CD14-positive monocyte (primary cell): ENCODE measurements at regions not wholly inside any gene's neighbourhood (a gene's known extent, or its start where the extent isn't known, plus 50 kb on each side); places are given as distances from the start of the nearest gene placed in this dataset.

ENCODE experiments used
- DNase-seq, 3 donors: peaks; one replicate each; pipeline ENCODE4 v3.0.0-alpha.2; 2011 to 2022
- H2AFZ ChIP-seq: 2 replicates; pipeline ENCODE4 v1.6.0; 2012; ENCODE audit warnings: mild to moderate bottlenecking, low read depth, low read length, inconsistent platforms; ENCODE audit not compliant: insufficient read depth, poor library complexity, severe bottlenecking
- H3K27ac ChIP-seq, 2 donors: 1 replicate in 1 of 2; 2 replicates in 1 of 2; pipeline ENCODE4 v1.5.1; 2012 to 2013; ENCODE audit warnings: low read length in 2 of 2, control low read depth in 1 of 2, inconsistent platforms in 1 of 2, low read depth in 1 of 2, mild to moderate bottlenecking in 1 of 2
- H3K27me3 ChIP-seq, 2 donors: one replicate each; pipeline versions ENCODE4 v1.6.0 to v1.6.1; 2011 to 2013; ENCODE audit warnings: low read length in 2 of 2; ENCODE audit not compliant: control insufficient read depth in 2 of 2, insufficient read depth in 2 of 2
- H3K36me3 ChIP-seq, 2 donors: replicated peaks in 1 of 2; 1 replicate in 1 of 2; 2 replicates in 1 of 2; pipeline versions ENCODE4 v1.5.1 to v1.6.1; 2012 to 2013; ENCODE audit warnings: low read length in 2 of 2, control low read depth in 1 of 2, inconsistent platforms in 1 of 2, mild to moderate bottlenecking in 1 of 2; ENCODE audit not compliant: insufficient read depth in 2 of 2, control insufficient read depth in 1 of 2
- H3K4me1 ChIP-seq, 2 donors: 1 replicate in 1 of 2; 2 replicates in 1 of 2; pipeline versions ENCODE4 v1.5.1 to v1.6.1; 2012 to 2013; ENCODE audit warnings: low read length in 2 of 2, control low read depth in 1 of 2, inconsistent platforms in 1 of 2, mild to moderate bottlenecking in 1 of 2, moderate library complexity in 1 of 2; ENCODE audit not compliant: insufficient read depth in 2 of 2, control insufficient read depth in 1 of 2
- H3K4me2 ChIP-seq: replicated peaks from 2 replicates; pipeline ENCODE3; 2012; ENCODE audit warnings: low read length, moderate library complexity, mild to moderate bottlenecking; ENCODE audit not compliant: poor library complexity, severe bottlenecking; ENCODE audit errors: extremely low read depth
- H3K4me3 ChIP-seq, 3 experiments: fragments of 200-600 bp in 1 of 3; sonication (generic) in 1 of 3; replicated peaks in 1 of 3; 1 replicate in 2 of 3; 2 replicates in 1 of 3; pipeline ENCODE4 v1.5.1; 2011 to 2013; ENCODE audit warnings: low read length in 3 of 3, mild to moderate bottlenecking in 3 of 3, control low read depth in 2 of 3, low read depth in 2 of 3, inconsistent platforms in 1 of 3, moderate library complexity in 1 of 3
- H3K79me2 ChIP-seq: 2 replicates; pipeline ENCODE4 v1.6.0; 2012; ENCODE audit warnings: mild to moderate bottlenecking, control low read depth, inconsistent platforms, low read length, moderate library complexity; ENCODE audit not compliant: insufficient read depth
- H3K9ac ChIP-seq: 2 replicates; pipeline ENCODE4 v1.6.0; 2017; ENCODE audit warnings: low read length, mild to moderate bottlenecking; ENCODE audit not compliant: insufficient read depth, poor library complexity, severe bottlenecking
- H3K9me3 ChIP-seq, 2 donors: replicated peaks in 1 of 2; 1 replicate in 1 of 2; 2 replicates in 1 of 2; pipeline versions ENCODE4 v1.5.1 to v1.6.1; 2012 to 2013; ENCODE audit warnings: low read length in 2 of 2, control low read depth in 1 of 2; ENCODE audit not compliant: control insufficient read depth in 1 of 2, insufficient read depth in 1 of 2
- H4K20me1 ChIP-seq: 2 replicates; pipeline ENCODE4 v1.6.0; 2012; ENCODE audit warnings: mild to moderate bottlenecking, low read length, control low read depth, moderate library complexity; ENCODE audit not compliant: insufficient read depth
- H3K27ac Mint-ChIP-seq, 7 donors: one replicate each; pipeline ENCODE4 v1.8.0; 2020; ENCODE audit warnings: mild to moderate bottlenecking in 7 of 7, mixed read lengths in 7 of 7, moderate library complexity in 6 of 7, inconsistent platforms in 2 of 7
- H3K27me3 Mint-ChIP-seq, 3 donors: one replicate each; pipeline ENCODE4 v1.8.0; 2021 to 2022; ENCODE audit warnings: low read depth in 3 of 3, mild to moderate bottlenecking in 3 of 3, mixed read lengths in 3 of 3, moderate library complexity in 3 of 3, inconsistent platforms in 1 of 3
- H3K36me3 Mint-ChIP-seq, 2 donors: one replicate each; pipeline ENCODE4 v1.8.0; 2020; ENCODE audit warnings: mixed read lengths in 2 of 2, inconsistent platforms in 1 of 2, mild to moderate bottlenecking in 1 of 2
- H3K4me1 Mint-ChIP-seq: one replicate; pipeline ENCODE4 v1.8.0; 2020; ENCODE audit warnings: mild to moderate bottlenecking, mixed read lengths
- H3K4me3 Mint-ChIP-seq, 2 donors: one replicate each; pipeline ENCODE4 v1.8.0; 2020; ENCODE audit warnings: mild to moderate bottlenecking in 2 of 2, mixed read lengths in 2 of 2, moderate library complexity in 1 of 2
- H3K9me3 Mint-ChIP-seq, 7 donors: one replicate each; pipeline ENCODE4 v1.8.0; 2020 to 2022; ENCODE audit warnings: mixed read lengths in 7 of 7, mild to moderate bottlenecking in 6 of 7, moderate library complexity in 6 of 7, inconsistent platforms in 2 of 7
- WGBS: methylation state at CpG from one replicate; pipeline ENCODE4 v1.1.5; 2013; ENCODE audit warnings: missing lambda C conversion rate; ENCODE audit not compliant: insufficient coverage; 5-methylcytosine and 5-hydroxymethylcytosine counted together
- intact Hi-C, 2 donors: fragments of 100-400 bp; cut with micrococcal nuclease; formaldehyde crosslinking; loops; one replicate each; pipeline versions ENCODE4 v1.15.0 to v1.15.1; 2023
- TF ChIP-seq, protein P1 (sequence below): fragments of 200-600 bp; IDR thresholded peaks from one replicate; pipeline ENCODE4 v1.8.0; 2022; ENCODE audit warnings: antibody characterized with exemption, mild to moderate bottlenecking

DNA sequence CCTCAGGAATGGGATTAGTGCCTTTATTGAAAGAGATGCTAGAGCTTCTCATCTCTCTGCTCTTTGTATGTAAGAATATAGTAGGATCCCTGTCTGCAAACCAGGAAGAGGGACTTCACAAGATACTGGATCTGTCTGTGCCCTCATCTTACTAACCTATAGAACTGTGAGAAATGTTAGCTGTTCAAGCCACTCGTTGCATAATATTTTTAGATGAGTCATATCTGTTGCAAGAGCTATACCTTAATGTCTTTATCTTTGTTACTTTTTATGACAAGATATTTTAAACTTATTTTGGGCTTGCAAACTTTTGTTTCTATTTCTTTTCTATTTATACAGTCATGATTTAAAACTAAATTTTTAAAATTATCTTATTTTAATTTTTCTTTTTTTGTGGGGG lies 1296.8 kb upstream of the CDH6 start:
- Mint-ChIP-seq H3K27ac (no peak overlapping the region), H3K4me3 (no peak overlapping the region), H3K27me3 (peaks cover 0 to 1% (median 0%) of the 10 kb centered on the region in 3 donors)

DNA sequence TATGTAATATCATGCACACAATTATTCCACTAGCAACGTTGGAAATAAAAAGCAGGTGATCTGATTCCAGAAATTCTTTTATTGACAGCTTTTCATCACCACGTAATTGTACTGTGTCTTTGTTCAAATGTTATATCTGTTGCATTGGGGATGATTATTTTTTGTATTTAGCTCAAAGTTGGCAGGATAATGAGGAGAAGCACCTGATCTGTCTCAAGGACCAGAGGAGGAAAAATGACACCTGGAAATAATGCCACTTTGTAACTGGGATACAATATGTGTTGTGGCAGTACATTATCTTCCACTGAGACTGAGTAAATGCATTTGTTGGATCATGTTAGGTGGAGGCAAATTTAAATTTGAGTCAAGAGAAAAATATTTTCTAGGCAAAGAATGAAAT lies 1298.8 kb upstream of the CDH6 start:
- no peaks in the 10 kb centered on the region for H3K79me2 ChIP-seq
- H4K20me1 ChIP-seq = no peaks in the 10 kb centered on the region
- H3K27me3 Mint-ChIP-seq = peaks cover 0 to 1% (median 0%) of the 10 kb centered on the region in 3 donors
- no peaks in the 10 kb centered on the region for H3K4me1 ChIP-seq
- DNase-seq = no peak
- no peak overlapping the region for H3K27ac ChIP-seq
- no peak overlapping the region for H2AFZ ChIP-seq
- TF ChIP-seq, protein P1, sequence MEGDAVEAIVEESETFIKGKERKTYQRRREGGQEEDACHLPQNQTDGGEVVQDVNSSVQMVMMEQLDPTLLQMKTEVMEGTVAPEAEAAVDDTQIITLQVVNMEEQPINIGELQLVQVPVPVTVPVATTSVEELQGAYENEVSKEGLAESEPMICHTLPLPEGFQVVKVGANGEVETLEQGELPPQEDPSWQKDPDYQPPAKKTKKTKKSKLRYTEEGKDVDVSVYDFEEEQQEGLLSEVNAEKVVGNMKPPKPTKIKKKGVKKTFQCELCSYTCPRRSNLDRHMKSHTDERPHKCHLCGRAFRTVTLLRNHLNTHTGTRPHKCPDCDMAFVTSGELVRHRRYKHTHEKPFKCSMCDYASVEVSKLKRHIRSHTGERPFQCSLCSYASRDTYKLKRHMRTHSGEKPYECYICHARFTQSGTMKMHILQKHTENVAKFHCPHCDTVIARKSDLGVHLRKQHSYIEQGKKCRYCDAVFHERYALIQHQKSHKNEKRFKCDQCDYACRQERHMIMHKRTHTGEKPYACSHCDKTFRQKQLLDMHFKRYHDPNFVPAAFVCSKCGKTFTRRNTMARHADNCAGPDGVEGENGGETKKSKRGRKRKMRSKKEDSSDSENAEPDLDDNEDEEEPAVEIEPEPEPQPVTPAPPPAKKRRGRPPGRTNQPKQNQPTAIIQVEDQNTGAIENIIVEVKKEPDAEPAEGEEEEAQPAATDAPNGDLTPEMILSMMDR = no peak
- H3K27ac Mint-ChIP-seq = no peak overlapping the region
- H3K4me3 ChIP-seq = no peak overlapping the region
- no peak overlapping the region for H3K9ac ChIP-seq
- H3K36me3 ChIP-seq = no peaks in the 10 kb centered on the region
- H3K4me2 ChIP-seq = no peak overlapping the region
- H3K9me3 Mint-ChIP-seq = peaks cover 0 to 3% (median 2%) of the 10 kb centered on the region in 7 donors
- H3K4me3 Mint-ChIP-seq = no peak overlapping the region
- H3K36me3 Mint-ChIP-seq = no peaks in the 10 kb centered on the region
- H3K9me3 ChIP-seq = peaks cover 0 to 7% of the 10 kb centered on the region in 2 donors
- intact Hi-C loops = no loop called here
- H3K27me3 ChIP-seq = no peaks in the 10 kb centered on the region
- no CpG with 5 or more reads among the region's 2 CpGs for WGBS
- no peaks in the 10 kb centered on the region for H3K4me1 Mint-ChIP-seq

More for the DNA sequence above, 1296.8 kb upstream of the CDH6 start:
- H3K4me1 Mint-ChIP-seq = no peaks in the 10 kb centered on the region
- H3K9me3 Mint-ChIP-seq = peaks cover 0 to 3% (median 2%) of the 10 kb centered on the region in 7 donors
- Histone ChIP-seq H2AFZ (no peak overlapping the region), H4K20me1 (no peaks in the 10 kb centered on the region), H3K27ac (no peak overlapping the region), H3K9me3 (peaks cover 0 to 8% of the 10 kb centered on the region in 2 donors), H3K27me3 (no peaks in the 10 kb centered on the region), H3K9ac (no peak overlapping the region), H3K4me1 (no peaks in the 10 kb centered on the region), H3K4me3 (no peak overlapping the region), H3K79me2 (no peaks in the 10 kb centered on the region), H3K36me3 (no peaks in the 10 kb centered on the region), H3K4me2 (no peak overlapping the region)
- WGBS = no CpG with 5 or more reads among the region's 1 CpG
- H3K36me3 Mint-ChIP-seq = no peaks in the 10 kb centered on the region
- DNase-seq = no peak
- TF ChIP-seq, protein P1 = no peak
- intact Hi-C loops = no loop called here
